GM13976 (cell line): ENCODE measurements at regions not wholly inside any gene's neighbourhood (a gene's known extent, or its start where the extent isn't known, plus 50 kb on each side); places are given as distances from the start of the nearest gene placed in this dataset.

Experiments used
- DNase-seq: peaks from one replicate; pipeline ENCODE4 v3.0.0; 2012; ENCODE audit warnings: low spot score
- in situ Hi-C: fragments of 300-500 bp; cut with MboI; formaldehyde crosslinking; loops from one replicate; pipeline ENCODE4 v1.12.0; 2022; ENCODE audit warnings: low sequenced_read_pairs, mixed read lengths, inconsistent platforms; ENCODE audit not compliant: unreplicated experiment
- TF ChIP-seq, protein P1 (sequence below): IDR thresholded peaks from 2 replicates; pipeline ENCODE4 v1.5.1; 2012; ENCODE audit warnings: borderline replicate concordance, mild to moderate bottlenecking; ENCODE audit not compliant: insufficient read depth; ENCODE audit errors: extremely low read depth, missing control alignments, control extremely low read depth

DNA sequence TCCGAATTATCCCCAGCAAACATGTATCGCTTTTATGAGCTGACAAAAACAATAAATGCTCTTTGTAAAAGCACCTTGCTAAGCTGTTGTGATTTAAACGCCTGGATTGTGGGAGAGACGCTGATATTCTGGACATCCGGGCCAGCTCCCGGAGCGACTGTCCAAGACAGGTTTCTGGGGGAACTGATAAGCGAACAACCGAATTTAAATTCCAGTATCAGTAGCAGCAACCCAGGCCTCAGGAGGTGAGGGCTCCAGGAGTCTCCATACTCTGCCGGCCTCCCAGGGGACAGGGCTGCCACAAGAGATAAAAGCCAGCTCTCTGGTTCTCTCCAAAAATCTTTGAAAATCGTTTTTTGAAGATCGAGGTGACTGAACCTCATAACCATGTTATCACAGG lies 50.3 kb upstream of the VSTM2B start:
- in situ Hi-C loops = no loop called here
- no peak for DNase-seq
- TF ChIP-seq, protein P1, sequence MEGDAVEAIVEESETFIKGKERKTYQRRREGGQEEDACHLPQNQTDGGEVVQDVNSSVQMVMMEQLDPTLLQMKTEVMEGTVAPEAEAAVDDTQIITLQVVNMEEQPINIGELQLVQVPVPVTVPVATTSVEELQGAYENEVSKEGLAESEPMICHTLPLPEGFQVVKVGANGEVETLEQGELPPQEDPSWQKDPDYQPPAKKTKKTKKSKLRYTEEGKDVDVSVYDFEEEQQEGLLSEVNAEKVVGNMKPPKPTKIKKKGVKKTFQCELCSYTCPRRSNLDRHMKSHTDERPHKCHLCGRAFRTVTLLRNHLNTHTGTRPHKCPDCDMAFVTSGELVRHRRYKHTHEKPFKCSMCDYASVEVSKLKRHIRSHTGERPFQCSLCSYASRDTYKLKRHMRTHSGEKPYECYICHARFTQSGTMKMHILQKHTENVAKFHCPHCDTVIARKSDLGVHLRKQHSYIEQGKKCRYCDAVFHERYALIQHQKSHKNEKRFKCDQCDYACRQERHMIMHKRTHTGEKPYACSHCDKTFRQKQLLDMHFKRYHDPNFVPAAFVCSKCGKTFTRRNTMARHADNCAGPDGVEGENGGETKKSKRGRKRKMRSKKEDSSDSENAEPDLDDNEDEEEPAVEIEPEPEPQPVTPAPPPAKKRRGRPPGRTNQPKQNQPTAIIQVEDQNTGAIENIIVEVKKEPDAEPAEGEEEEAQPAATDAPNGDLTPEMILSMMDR = no peak
